GM19351 (cell line): ENCODE measurements at regions not wholly inside any gene's neighbourhood (a gene's known extent, or its start where the extent isn't known, plus 50 kb on each side); places are given as distances from the start of the nearest gene placed in this dataset.

ENCODE experiments used
- ATAC-seq: cut with Tn5 transposase; IDR thresholded peaks from one replicate; pipeline ENCODE4 v1.9.1; 2021; ENCODE audit warnings: mild to moderate bottlenecking, moderate library complexity; ENCODE audit not compliant: unreplicated experiment

GRCh38 chr13:63139277-63139676, 1723.6 kb upstream of the PCDH20 start:
- no peak for ATAC-seq

DNA sequence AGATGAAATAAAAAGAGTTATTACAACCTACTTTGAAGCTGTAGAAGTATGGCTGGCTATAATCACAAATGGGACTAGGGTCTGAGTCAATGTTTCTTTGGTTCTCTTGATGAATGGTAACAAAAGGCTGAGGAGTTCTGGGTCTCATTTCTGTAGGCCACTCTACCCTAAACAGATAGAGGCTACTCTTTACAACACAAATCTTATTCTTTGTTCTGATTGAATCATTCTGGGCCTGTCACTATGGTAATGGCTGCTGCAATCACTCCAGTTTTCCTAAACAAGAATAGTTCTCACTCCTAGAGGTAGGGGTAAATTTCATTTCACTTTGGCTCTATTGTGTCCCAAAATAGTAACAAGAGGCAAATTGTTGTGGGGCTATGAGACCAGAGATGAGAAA, 1714.3 kb upstream of the PCDH20 start:
- ATAC-seq, result no peak

DNA sequence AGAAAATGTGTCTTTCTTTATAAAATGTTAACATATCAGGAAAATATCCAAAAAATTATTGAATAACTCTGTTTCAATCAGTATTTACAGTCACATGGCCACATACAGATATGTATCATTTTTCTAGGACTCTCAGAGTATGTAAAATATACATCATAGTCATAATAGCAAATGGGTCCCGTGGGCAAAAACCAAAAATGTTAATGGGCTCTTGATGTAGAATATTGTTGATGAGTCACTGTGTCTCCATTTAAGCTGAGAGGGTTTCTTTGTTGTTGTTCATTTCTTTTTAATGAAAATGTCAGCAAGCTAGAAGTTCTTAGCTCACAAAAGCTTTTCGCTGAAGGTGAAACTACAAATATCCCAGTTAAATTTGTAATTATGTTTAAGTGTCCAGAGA, 1713.1 kb upstream of the PCDH20 start:
- no peak for ATAC-seq

GRCh38 chr13:63124863-63125262, 1709.2 kb upstream of the PCDH20 start:
- no peak for ATAC-seq

DNA sequence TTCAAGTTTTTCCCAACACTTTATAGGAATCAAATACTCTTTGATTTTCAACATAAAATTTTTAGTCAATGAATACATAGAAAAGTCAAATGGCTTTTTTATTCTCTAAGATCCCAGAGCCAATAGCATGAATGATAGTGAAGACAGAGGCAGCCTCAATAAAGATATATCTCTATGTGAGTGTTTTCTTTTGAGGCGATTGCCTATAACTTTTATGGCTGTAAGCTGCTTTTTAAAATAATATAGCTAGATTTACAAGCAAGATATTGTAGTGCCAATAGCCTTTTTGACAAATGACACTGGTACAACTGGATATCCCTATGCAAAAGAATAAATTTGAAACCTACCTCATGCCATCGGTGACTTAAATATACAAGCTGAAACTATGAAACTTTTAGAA, 1705.2 kb upstream of the PCDH20 start:
- no peak for ATAC-seq

DNA sequence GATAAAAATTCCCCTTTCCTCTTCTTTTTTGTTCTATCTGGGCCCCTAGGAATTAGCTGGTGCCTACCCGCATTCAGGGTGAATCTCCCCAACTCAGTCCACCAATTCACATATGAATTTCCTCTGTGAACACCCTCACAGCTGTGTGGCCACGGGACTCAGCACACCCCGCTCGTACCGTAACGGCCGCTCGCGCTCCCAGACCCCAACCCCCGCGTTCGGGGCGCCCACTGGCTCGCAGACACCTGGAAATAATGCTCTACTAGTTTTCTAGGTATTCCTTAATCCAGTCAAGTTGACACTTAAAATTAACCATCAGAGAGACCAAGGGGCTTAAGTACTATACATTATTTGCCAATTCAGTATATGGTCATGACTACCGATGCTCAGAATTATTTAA, 1702.1 kb upstream of the PCDH20 start:
- no peak for ATAC-seq

GRCh38 chr13:63112799-63113395, 1697.2 kb upstream of the PCDH20 start:
- ATAC-seq, result no peak

DNA sequence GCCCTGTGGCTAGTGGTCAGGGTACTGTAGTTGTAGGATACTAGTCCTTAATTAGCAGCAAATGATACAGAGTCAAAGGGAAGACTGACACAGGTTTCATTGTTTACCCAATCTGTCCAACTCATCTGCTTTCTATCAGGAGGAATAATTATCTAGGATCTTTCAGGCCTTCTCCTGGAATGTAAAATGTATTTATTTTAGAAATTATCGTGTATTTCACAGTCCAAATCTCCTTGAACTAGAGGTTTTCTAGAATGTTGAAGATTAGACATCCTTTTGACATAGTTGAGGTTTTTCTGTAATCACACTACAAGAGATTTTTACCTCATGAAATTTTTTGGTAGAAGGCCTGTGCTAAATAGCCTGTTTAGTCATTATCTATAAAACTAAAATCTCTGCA, 1694.8 kb upstream of the PCDH20 start:
- no peak for ATAC-seq

DNA sequence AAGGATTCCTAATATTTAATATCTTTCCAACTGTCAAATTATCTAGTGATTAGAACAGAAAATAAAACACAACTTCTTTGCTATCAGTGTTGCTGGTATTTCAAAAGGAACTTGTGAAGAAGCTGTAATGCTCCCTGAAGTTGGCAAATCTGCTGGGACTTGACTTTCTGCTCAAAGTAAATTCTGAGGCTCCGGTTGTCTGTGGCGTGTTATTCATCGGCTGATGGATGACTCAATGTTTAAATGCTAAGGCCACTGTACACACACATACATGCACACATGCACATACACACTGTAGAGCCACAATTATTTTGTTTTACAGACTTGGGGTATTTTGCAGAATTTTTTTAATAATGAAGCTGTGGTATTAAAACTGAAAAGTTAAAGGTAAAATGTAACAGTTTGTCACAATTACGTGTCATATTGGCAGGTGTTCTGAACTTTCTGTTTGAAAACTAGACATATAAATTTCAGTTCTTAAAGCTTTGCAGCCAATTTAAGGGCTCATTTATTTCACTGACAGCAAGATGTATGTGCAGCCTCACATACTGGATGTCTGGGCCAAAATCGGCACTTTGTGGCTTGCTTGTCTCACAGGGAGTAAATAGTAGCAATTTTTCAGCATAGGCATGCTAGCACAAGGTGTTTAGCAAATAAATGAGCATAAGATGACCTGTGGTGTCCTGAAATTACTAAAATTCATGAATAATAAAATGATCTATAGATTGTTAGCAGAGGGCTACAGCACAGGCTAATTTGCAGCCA, 1691.7 kb upstream of the PCDH20 start:
- no peak for ATAC-seq

- ATAC-seq, result no peak
These were observed 1679.1 kb upstream of the PCDH20 start for GRCh38 chr13:63094717-63095116.

DNA sequence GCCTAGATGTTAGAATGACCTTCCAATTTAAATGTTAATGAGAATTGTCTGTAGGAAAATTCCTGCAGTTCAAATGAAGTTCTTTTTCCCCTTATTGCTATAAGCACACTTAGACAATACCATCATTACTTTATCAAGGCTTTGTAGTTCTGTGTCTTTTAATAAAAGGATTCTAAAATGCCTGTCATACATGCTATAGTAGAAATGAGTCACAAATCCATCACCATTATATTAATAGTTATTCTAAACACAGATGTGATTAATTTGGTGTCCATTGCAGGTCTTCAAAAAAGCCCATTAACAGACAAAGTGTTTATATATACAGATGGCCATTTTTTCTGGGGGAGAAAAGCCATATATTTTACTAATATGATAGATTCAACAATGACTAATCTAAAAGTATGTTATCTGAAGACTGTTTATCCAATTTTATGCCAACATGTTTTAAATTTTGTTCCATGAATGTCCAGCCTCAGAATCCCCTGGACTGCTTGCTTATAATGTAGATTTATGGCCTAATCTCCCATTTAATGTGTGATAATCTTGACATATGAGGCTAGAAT, 1678.3 kb upstream of the PCDH20 start:
- ATAC-seq, result no peak

DNA sequence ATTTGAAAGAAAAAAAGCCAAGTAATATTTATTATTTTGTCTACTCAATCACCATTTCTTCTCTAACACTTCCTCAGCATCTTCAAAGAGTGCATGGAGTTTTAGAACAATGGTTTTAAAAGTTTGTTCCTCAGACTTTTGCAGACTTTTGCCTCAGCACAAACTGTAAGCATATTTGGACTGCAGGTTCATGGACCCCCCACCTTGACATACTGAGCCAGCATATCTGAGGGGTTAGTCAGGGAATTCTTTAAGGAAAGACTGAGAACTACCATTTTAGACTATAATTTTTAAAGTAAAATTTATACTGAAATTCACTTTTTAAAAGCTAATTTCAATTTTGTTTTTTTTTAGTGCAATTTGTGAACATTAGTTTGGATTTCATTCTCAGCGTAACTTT, 1676.8 kb upstream of the PCDH20 start:
- ATAC-seq, result no peak

- ATAC-seq, result no peak
These were observed 1674.9 kb upstream of the PCDH20 start for GRCh38 chr13:63090524-63090923.

- ATAC-seq, result no peak
These were observed 1672.6 kb upstream of the PCDH20 start for GRCh38 chr13:63088226-63088625.

DNA sequence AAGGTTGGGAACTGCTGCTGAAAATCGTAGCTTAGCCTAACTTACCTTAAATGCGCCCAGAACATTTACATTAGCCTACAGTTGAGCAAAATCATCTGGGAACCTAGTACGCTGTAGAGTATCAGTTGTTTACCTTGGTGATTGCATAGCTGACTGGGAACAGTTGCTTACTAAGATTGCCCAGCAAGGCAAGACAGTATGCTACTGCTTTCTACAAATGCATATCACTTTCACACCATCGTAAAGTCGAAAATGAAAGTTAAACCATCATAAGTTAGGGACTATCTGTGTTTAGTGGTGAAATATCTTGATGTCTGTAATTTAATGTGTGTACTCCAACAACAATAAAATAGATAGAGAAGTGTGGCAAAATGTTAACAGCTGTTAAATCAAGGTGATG, 1670.6 kb upstream of the PCDH20 start:
- no peak for ATAC-seq

- no peak for ATAC-seq
These were observed 1670.2 kb upstream of the PCDH20 start for GRCh38 chr13:63085851-63086250.

DNA sequence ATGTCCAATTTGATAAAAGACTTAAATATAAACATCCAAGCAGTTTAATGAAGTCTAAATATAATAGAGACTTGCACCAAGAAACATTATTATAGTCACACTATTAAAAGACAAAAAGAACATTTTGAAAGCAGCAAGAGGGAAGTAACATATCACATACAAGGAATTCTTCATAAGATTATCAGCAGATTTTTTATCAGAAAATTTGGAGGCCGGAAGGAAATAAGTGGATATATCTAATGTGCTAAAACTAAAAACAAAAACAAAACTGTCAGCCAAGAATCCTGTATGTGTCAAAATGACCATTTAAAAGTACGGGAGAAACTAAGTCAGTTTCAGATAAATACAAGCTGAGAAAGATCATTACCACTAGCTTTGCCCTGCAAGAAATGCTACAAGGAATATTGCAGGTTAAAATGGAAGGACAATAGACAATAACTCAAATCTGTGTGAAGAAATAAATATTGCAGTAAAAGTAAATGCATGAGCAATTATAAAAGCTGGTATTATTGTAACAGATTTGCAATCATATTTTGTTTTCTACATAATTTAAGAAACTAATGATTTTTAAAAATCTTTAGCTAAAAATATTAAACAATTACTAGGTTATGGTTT, 1665.9 kb upstream of the PCDH20 start:
- no peak for ATAC-seq

GRCh38 chr13:63075126-63075525, 1659.5 kb upstream of the PCDH20 start:
- no peak for ATAC-seq

DNA sequence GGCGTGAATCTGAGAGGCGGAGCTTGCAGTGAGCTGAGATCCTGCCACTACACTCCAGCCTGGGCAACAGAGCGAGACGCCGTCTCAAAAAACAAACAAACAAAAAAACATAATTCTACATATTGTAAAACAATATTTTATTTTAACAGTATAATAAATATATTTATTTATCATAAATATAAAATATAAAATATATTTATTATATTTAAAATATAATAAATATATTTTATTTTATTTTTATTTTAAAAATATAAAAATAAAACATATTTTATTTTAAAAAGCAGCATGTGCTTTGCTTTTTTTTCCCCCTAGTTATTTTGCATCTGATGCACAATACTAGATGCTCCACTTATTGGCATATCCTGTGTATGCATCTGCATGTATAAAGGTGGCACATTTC, 1634.6 kb upstream of the PCDH20 start:
- ATAC-seq, result no peak

GRCh38 chr13:63048653-63049052, 1633.0 kb upstream of the PCDH20 start:
- ATAC-seq, result no peak

GRCh38 chr13:63044589-63045313, 1629.1 kb upstream of the PCDH20 start:
- ATAC-seq, result no peak
